HG03280 (cell line): ENCODE measurements at regions not wholly inside any gene's neighbourhood (a gene's known extent, or its start where the extent isn't known, plus 50 kb on each side); places are given as distances from the start of the nearest gene placed in this dataset.
"Not testable (repeated sequence)": the region's sequence is repeated elsewhere in the genome, so short reads cannot be mapped to it uniquely, and the experiment has no call there.

ENCODE experiments used
- ATAC-seq: cut with Tn5 transposase; IDR thresholded peaks from one replicate; pipeline ENCODE4 v1.9.1; 2021; ENCODE audit warnings: mild to moderate bottlenecking, moderate library complexity; ENCODE audit not compliant: unreplicated experiment

GRCh38 chr6:80531681-80532619 is 425.5 kb downstream of the BCKDHB start:
- ATAC-seq = no peak

GRCh38 chr6:80530103-80530502 is 423.6 kb downstream of the BCKDHB start:
- ATAC-seq = no peak

DNA sequence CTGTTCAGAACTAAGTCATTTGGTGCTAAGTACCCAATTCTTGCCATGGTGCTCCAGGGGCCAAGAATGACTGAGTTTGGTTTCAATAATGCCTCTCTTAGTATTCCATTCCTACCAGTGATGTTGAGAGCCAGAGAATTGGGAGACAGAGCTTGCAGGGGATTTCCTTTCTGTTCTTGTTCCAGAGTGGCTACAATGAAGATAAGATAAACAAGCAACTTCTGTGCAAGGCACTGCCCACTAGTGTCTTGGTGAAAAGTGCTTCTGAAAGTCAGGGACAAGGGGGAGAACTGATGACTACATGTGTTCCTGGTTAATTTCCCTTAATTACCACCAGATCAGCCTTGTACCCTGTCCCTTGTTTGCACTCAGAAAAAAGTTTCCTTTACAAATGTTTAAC is 421.6 kb downstream of the BCKDHB start:
- no peak for ATAC-seq

DNA sequence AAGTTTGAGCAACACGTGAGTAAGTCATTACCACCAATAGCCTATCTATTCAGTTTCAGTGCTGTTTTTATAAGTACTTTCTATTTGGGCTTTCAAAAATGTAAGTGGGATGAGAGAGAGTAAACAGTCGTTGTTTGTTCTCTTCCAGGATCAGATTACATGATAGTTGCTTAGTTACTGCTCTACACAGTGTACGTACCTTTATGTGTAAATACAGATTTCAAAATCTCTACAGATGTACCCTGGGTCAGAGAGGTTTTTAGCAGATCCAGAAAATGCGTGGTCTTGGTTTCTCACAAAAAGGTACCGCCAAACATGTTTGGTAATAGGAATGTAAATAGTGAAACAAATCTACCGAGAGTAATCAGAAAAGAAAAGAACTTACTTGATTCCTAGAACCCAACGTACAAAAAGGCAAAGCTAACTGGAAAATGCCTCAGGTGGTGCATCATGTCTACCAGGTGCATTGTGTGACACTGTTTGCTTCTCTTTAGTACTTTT is 421.1 kb downstream of the BCKDHB start:
- no peak for ATAC-seq

GRCh38 chr6:80523531-80523997 is 417.1 kb downstream of the BCKDHB start:
- ATAC-seq = no peak

GRCh38 chr6:80523010-80523409 is 416.5 kb downstream of the BCKDHB start:
- ATAC-seq = no peak

DNA sequence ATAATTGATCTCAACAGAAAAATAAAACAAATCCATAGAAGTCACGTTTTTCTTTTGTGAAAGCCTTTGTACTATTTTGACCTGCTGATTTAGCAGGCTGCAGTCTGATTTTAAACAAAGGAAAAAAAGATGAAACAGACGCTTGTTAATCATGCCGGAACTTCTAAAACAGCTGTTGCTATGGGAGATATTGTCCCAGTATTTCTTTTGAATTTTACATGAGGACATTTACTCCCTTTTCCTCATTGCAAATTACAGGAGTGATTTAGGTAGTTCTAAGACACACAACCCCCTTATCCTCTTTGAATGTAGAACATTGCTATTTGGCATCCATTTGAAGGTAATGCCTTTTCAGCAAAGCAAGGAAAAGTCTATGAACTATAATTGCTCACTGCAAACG is 416.1 kb downstream of the BCKDHB start:
- no peak for ATAC-seq

GRCh38 chr6:80519811-80520594 is 413.5 kb downstream of the BCKDHB start:
- ATAC-seq = no peak

DNA sequence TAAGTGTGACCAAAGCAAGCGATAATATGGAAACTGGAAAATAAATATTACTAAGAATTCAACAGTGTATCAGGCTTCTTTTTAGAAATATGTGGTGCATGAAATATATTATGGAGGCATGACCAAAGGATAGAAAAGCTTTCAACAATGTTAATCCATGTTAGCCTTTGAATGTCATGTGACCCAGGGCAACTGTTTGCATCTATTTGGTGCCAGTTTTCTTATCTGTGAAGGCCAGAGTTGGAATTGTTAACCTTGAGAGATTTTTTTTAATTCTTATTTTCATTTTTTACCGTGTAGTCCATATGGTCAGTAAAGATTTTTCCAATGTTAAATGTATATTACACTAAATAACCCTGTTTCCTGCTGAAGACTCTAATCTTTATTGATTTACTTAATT is 411.1 kb downstream of the BCKDHB start:
- ATAC-seq = no peak

- not testable (repeated sequence) for ATAC-seq
Observed at GRCh38 chr6:80510521-80510920, 404.1 kb downstream of the BCKDHB start.

GRCh38 chr6:80508885-80509630 is 402.6 kb downstream of the BCKDHB start:
- no peak for ATAC-seq

GRCh38 chr6:80504882-80505281 is 398.4 kb downstream of the BCKDHB start:
- ATAC-seq = no peak

GRCh38 chr6:80503660-80504059 is 397.2 kb downstream of the BCKDHB start:
- no peak for ATAC-seq

DNA sequence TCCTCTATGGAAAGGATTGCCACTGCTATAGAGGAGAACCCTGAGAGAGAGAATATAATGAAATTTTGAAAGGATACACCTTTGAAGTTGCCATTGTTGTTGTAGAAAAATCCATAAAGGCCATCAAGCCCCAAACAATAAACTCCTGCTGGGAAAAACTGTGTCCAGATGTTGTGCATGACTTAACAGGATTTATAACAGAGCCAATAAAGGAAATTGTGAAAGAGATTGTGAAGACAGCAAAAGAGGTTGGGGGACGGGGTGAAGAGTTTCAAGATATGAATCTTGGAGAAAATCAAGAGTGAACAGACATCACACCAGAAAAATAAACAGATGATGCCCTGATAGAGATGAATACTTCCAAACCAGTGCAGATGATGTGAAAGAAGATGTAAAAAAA is 396.4 kb downstream of the BCKDHB start:
- ATAC-seq = no peak

GRCh38 chr6:80501636-80502035 is 395.2 kb downstream of the BCKDHB start:
- ATAC-seq = no peak

GRCh38 chr6:80497696-80498486 is 391.4 kb downstream of the BCKDHB start:
- not testable (repeated sequence) for ATAC-seq

DNA sequence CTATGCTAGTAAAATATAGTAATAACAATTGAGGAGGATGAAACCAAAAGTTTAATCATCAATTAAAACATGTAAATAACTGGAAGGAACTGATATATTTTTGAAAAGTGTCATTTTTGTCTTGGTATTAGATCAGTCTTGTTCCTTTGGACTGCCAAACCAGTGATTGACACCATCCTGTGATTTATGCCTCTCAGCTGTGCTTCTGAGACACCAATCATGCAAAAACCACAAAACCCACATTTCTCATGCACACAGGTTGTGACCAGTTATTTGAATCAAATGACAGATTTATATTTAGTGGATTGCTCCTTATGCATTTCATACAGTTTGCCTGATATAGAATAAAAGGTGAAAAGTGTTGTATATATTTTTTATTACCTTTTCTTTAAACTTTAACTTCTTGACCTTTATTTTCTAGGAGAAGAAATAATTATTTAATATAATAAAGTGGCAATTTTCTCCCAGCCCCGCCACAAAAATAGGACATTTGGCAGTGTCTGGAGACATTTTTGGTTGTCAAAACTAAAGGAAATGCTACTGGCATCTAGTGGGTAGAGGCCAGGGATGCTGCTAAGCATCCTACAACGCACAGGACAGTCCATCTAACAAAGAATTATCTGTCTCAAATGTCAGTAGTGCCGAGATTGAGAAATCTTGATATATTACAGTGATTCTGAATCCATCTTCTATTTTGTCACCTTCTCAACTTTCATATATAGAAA is 383.6 kb downstream of the BCKDHB start:
- ATAC-seq = no peak

- ATAC-seq = no peak
Observed at GRCh38 chr6:80488190-80488589, 381.7 kb downstream of the BCKDHB start.

DNA sequence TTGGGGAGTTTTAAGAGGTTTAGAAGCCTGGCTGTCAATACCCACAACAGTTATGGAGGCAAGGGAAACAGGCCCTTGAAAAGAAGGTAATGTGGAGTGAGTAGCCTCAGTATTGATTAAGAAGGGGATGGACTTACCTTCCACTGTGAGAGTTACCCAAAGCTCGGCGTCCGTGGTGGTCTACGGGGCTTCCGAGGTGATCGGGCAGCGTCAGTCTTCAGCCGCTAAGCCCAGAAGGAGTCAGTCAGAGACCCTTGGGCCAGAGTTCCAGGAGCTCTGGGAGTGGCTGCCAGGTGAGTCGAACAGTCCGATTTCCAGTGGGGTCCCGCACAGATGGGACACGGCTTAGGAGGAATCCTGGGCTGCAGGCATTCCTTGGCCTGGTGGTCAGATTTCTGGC is 379.0 kb downstream of the BCKDHB start:
- ATAC-seq = not testable (repeated sequence)
